Body of pancreas (tissue), 4 donors: ENCODE measurements at regions not wholly inside any gene's neighbourhood (a gene's known extent, or its start where the extent isn't known, plus 50 kb on each side); places are given as distances from the start of the nearest gene placed in this dataset.
A peak's percentile ranks its signal among the peaks of the same experiment; 100 is the strongest.

Source experiments
- ATAC-seq: fragments of 150-250 bp; one replicate; pipeline ENCODE4 v1.9.1; 2016
- DNase-seq, 4 donors: peaks; one replicate each; pipeline ENCODE4 v3.0.0-alpha.2; 2019
- H3K27ac ChIP-seq, 4 donors: fragments of 200-600 bp; sonication (generic); 1 replicate in 3 of 4; 2 replicates in 1 of 4; pipeline versions ENCODE4 v1.5.1 to v1.6.1; 2016 to 2019; ENCODE audit warnings: mild to moderate bottlenecking in 1 of 4, mixed read lengths in 1 of 4, moderate library complexity in 1 of 4
- H3K27me3 ChIP-seq, 2 donors: fragments of 200-600 bp; sonication (generic); one replicate each; pipeline ENCODE4 v1.6.0; 2016; ENCODE audit warnings: mild to moderate bottlenecking in 1 of 2
- H3K36me3 ChIP-seq, 2 donors: fragments of 200-600 bp; sonication (generic); replicated peaks in 1 of 2; 2 replicates each; pipeline ENCODE4 v1.5.1; 2016; ENCODE audit warnings: low read depth in 2 of 2; ENCODE audit not compliant: insufficient read depth in 1 of 2
- H3K4me1 ChIP-seq: fragments of 200-600 bp; sonication (generic); one replicate; pipeline ENCODE4 v1.6.0; 2016
- H3K4me3 ChIP-seq, 2 donors: fragments of 200-600 bp; sonication (generic); 1 replicate in 1 of 2; 2 replicates in 1 of 2; pipeline ENCODE4 v1.5.1; 2016 to 2019
- H3K9me3 ChIP-seq, 3 donors: fragments of 200-600 bp; sonication (generic); 1 replicate in 2 of 3; 2 replicates in 1 of 3; pipeline ENCODE4 v1.5.1; 2016
- POLR2A ChIP-seq, 3 donors: fragments of 450-650 bp; IDR thresholded peaks; one replicate each; pipeline ENCODE4 v1.6.1; 2016; ENCODE audit warnings: antibody characterized with exemption in 3 of 3, mild to moderate bottlenecking in 2 of 3
- WGBS, 2 donors: methylation state at CpG; one replicate each; pipeline ENCODE4 v1.1.5; 2017; 5-methylcytosine and 5-hydroxymethylcytosine counted together
- intact Hi-C: fragments of 100-400 bp; cut with DNase I; formaldehyde crosslinking; loops from one replicate; pipeline ENCODE4 v1.15.1; 2023
- TF ChIP-seq, protein P1 (sequence below), 7 experiments: fragments of 450-650 bp in 4 of 7; fragments of 200-600 bp in 3 of 7; sonication (generic) in 3 of 7; IDR thresholded peaks; one replicate each; pipeline ENCODE4 v1.5.1; 2016 to 2019; ENCODE audit warnings: antibody characterized with exemption in 7 of 7

DNA sequence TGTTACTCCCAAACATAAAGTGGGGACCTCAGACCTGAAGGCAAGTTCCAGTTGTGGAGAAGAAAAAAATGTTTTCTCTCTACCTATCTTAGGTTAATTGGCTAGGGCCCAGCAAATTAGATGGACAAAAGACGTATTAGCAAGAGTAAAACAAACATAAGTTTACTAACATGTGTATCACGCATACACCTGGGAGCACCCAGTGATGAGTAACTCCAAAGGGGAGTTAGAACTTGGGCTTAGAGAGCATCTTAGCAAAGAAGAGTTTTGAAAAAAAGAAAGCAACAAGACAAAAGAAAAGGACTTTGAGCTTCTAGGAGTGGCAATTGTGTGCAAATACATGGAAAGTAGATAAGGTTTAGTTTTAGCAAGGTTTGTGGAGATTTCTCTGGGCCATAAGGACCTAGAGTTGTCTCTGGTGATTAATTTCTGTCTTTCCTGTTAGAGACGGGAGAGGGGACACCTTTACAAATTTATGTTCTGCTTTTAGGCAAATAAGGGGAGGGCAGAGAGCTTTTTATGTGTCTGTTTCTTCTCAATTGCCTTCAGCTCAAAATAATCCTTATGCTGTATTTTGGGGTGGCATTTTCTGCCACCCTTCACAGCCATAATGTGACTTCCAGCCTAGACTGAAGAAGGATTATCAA is 76.7 kb upstream of the PTGFRN start:
- Histone ChIP-seq H3K27me3 (no peaks in the 10 kb centered on the region), H3K4me1 (peaks cover 55% of the 10 kb centered on the region), H3K27ac (peak overlapping the region in 3 of 4 donors; percentile 55 to 69 (median 69)), H3K36me3 (no peaks in the 10 kb centered on the region), H3K9me3 (no peaks in the 10 kb centered on the region), H3K4me3 (no peak overlapping the region)
- no peak for DNase-seq
- TF ChIP-seq, protein P1, sequence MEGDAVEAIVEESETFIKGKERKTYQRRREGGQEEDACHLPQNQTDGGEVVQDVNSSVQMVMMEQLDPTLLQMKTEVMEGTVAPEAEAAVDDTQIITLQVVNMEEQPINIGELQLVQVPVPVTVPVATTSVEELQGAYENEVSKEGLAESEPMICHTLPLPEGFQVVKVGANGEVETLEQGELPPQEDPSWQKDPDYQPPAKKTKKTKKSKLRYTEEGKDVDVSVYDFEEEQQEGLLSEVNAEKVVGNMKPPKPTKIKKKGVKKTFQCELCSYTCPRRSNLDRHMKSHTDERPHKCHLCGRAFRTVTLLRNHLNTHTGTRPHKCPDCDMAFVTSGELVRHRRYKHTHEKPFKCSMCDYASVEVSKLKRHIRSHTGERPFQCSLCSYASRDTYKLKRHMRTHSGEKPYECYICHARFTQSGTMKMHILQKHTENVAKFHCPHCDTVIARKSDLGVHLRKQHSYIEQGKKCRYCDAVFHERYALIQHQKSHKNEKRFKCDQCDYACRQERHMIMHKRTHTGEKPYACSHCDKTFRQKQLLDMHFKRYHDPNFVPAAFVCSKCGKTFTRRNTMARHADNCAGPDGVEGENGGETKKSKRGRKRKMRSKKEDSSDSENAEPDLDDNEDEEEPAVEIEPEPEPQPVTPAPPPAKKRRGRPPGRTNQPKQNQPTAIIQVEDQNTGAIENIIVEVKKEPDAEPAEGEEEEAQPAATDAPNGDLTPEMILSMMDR (IDR thresholded peaks at IDR 0.05), result no peak
- no peak for TF ChIP-seq POLR2A (IDR thresholded peaks at IDR 0.05)
- intact Hi-C loops, result no loop called here
- ATAC-seq, result no peak
- WGBS, 2 donors, result 22 to 31% methylated on average over 3 of the region's 3 CpGs

DNA sequence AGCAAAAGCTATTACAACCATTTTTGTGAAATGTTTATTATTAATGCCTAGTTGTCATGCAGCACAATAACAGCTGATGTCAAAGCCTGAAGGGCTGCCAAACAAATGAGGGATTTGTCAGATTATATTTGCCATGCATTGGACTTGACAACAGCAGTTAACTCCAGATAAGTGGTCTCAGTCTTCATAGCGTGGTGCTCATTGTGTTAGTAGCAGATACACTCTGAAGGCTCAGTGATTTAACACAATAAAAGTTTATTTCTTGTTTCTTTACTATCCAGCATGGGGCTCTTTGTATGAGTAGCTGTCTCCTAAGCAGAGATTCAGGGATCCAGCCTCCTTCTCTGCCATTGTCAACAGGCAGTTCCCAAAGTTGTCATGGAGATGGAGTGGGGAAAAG is 76.0 kb upstream of the PTGFRN start:
- ATAC-seq (no peak), DNase-seq (no peak)
- no peaks in the 10 kb centered on the region for H3K27me3 ChIP-seq
- H3K36me3 ChIP-seq, result no peaks in the 10 kb centered on the region
- TF ChIP-seq, protein P1 (IDR thresholded peaks at IDR 0.05), result no peak
- TF ChIP-seq POLR2A (IDR thresholded peaks at IDR 0.05), result no peak
- H3K9me3 ChIP-seq, result no peaks in the 10 kb centered on the region
- H3K4me1 ChIP-seq, result peaks cover 55% of the 10 kb centered on the region
- WGBS, 2 donors, result 29 to 46% methylated on average over 1 of the region's 1 CpG
- intact Hi-C loops, result no loop called here
- H3K27ac ChIP-seq, result peak overlapping the region in 3 of 4 donors; percentile 55 to 69 (median 69)
- H3K4me3 ChIP-seq, result no peak overlapping the region

DNA sequence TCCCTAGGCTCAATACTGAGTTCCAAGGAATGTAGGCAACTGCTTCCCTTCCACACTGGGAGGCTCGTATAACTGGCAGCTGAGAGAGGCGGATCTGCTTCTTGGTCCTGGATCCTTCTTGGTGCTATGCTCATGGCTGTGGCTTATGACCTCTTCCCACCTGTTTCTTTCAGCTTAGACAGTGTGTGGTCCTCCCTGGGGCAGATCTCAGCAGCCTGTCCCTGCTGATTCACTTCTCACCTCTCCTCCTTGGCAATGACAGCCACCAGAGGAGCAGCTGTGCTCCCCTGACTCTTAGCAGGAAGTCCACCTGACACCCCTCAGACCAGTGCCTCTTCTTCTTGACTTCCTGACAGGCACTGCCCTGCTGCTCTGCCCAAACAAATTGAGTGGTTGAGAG is 75.1 kb upstream of the PTGFRN start:
- ATAC-seq (no peak), DNase-seq (no peak)
- Histone ChIP-seq H3K27me3 (no peaks in the 10 kb centered on the region), H3K9me3 (no peaks in the 10 kb centered on the region), H3K36me3 (no peaks in the 10 kb centered on the region), H3K4me3 (no peak overlapping the region), H3K4me1 (peaks cover 55% of the 10 kb centered on the region), H3K27ac (peak overlapping the region in 1 of 4 donors; percentile 38)
- TF ChIP-seq, protein P1 (IDR thresholded peaks at IDR 0.05), result no peak
- no peak for TF ChIP-seq POLR2A (IDR thresholded peaks at IDR 0.05)
- WGBS, 2 donors, result 79 to 82% methylated on average over 2 of the region's 2 CpGs
- intact Hi-C loops, result no loop called here

DNA sequence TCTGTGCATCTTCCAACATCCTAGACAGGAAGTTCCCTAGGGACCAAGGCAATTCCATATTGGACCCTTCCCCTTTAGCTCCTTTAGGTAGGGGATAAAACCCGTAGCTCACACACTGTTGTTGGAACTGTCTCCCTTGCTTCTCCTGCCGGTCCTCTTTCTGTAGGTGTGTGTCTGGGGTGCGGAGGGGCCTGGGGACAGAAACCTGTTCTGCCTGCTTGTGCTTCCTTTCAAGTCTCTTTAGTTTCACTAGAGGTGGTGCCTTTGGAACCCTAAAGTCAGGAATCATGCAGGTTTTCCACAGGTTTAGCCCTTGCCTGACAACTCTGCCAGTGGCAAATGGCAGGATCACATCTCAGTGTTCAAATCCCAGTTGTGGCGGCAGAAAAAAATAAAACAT is 74.6 kb upstream of the PTGFRN start:
- TF ChIP-seq, protein P1 (IDR thresholded peaks at IDR 0.05), result no peak
- no peak for TF ChIP-seq POLR2A (IDR thresholded peaks at IDR 0.05)
- no peak overlapping the region for H3K4me3 ChIP-seq
- no peaks in the 10 kb centered on the region for H3K36me3 ChIP-seq
- peaks cover 55% of the 10 kb centered on the region for H3K4me1 ChIP-seq
- no peaks in the 10 kb centered on the region for H3K9me3 ChIP-seq
- no peak for DNase-seq
- intact Hi-C loops, result no loop called here
- no peak for ATAC-seq
- H3K27ac ChIP-seq, result peak overlapping the region in 2 of 4 donors; percentile 10 to 53
- H3K27me3 ChIP-seq, result no peaks in the 10 kb centered on the region
- 90 to 93% methylated on average over 2 to 4 of the region's 4 CpGs for WGBS, 2 donors

DNA sequence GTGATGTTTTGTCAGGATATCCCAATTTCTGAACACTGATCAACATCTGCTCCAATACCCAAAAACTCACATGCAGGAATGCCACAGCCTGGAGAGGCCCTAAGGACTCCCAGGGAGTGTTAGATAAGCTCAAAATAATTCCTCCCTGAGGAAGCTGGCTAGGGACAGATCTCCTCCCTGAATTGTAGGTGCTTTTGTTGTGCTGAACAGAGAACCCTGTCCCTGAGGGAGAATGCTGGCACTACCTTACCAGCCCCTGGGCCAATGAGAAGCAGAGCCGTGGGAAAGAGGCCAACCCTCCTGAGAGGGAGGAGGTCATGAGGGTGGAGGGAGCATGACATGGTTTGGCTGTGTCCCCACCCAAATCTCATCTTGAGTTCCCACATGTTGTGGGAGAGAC is 73.6 kb upstream of the PTGFRN start:
- Histone ChIP-seq H3K4me1 (peaks cover 53% of the 10 kb centered on the region), H3K4me3 (no peak overlapping the region), H3K36me3 (no peaks in the 10 kb centered on the region), H3K9me3 (no peaks in the 10 kb centered on the region), H3K27ac (peak overlapping the region; percentile 4 to 53 (median 23)), H3K27me3 (no peaks in the 10 kb centered on the region)
- WGBS, 2 donors, result 0 to 46% methylated on average over 1 of the region's 1 CpG
- ATAC-seq (peak; percentile 51), DNase-seq (peak; percentile 22 to 53 (median 46))
- intact Hi-C loops, result no loop called here
- TF ChIP-seq POLR2A (IDR thresholded peaks at IDR 0.05), result no peak
- TF ChIP-seq, protein P1 (IDR thresholded peaks at IDR 0.05), result no peak
